Neural progenitor cell (in vitro differentiated cells): ENCODE measurements at regions not wholly inside any gene's neighbourhood (a gene's known extent, or its start where the extent isn't known, plus 50 kb on each side); places are given as distances from the start of the nearest gene placed in this dataset.

Experiments
- DNase-seq: peaks from one replicate; pipeline ENCODE4 v3.0.0-alpha.2; 2016; ENCODE audit warnings: low spot score
- H2AFZ ChIP-seq: fragments of 200-600 bp; sonication (generic); replicated peaks from 2 replicates; pipeline ENCODE4 v1.6.1; 2016; ENCODE audit warnings: antibody characterized with exemption
- H3F3A ChIP-seq: fragments of 200-600 bp; sonication (generic); 2 replicates; pipeline ENCODE4 v1.6.1; 2016; ENCODE audit warnings: antibody characterized with exemption, low read depth
- H3K27ac ChIP-seq: fragments of 200-600 bp; sonication (generic); 2 replicates; pipeline ENCODE4 v1.5.1; 2016; ENCODE audit warnings: mild to moderate bottlenecking
- H3K27me3 ChIP-seq: fragments of 200-600 bp; sonication (generic); 2 replicates; pipeline ENCODE4 v1.6.1; 2016; ENCODE audit warnings: mild to moderate bottlenecking, moderate library complexity
- H3K36me3 ChIP-seq: fragments of 200-600 bp; sonication (generic); 2 replicates; pipeline ENCODE4 v1.5.1; 2016
- H3K4me1 ChIP-seq: fragments of 200-600 bp; sonication (generic); 2 replicates; pipeline ENCODE4 v1.6.1; 2016; ENCODE audit warnings: mixed run types
- H3K4me2 ChIP-seq: fragments of 200-600 bp; sonication (generic); 2 replicates; pipeline ENCODE4 v1.6.1; 2016
- H3K4me3 ChIP-seq: fragments of 200-600 bp; sonication (generic); 2 replicates; pipeline ENCODE4 v1.5.1; 2016
- H3K79me2 ChIP-seq: fragments of 200-600 bp; sonication (generic); 2 replicates; pipeline ENCODE4 v1.6.1; 2016; ENCODE audit warnings: low read depth
- H3K9ac ChIP-seq: fragments of 200-600 bp; sonication (generic); 2 replicates; pipeline ENCODE4 v1.6.1; 2016
- H3K9me3 ChIP-seq: fragments of 200-600 bp; sonication (generic); 2 replicates; pipeline ENCODE4 v1.5.1; 2016; ENCODE audit warnings: low read depth
- H4K20me1 ChIP-seq: fragments of 200-600 bp; sonication (generic); 2 replicates; pipeline ENCODE4 v1.6.1; 2016; ENCODE audit warnings: low read depth
- H3K27ac Mint-ChIP-seq: 3 replicates; pipeline ENCODE4 v1.8.0; 2021; ENCODE audit warnings: mixed read lengths
- H3K27me3 Mint-ChIP-seq: 2 replicates; pipeline ENCODE4 v1.8.0; 2022; ENCODE audit warnings: low read depth, mild to moderate bottlenecking, inconsistent platforms, moderate library complexity, mixed read lengths; ENCODE audit not compliant: insufficient read depth
- H3K36me3 Mint-ChIP-seq: 3 replicates; pipeline ENCODE4 v1.8.0; 2021; ENCODE audit warnings: mixed read lengths
- H3K4me1 Mint-ChIP-seq: 3 replicates; pipeline ENCODE4 v1.8.0; 2021; ENCODE audit warnings: mixed read lengths
- H3K4me3 Mint-ChIP-seq: 3 replicates; pipeline ENCODE4 v1.8.0; 2021; ENCODE audit warnings: mild to moderate bottlenecking, moderate library complexity, mixed read lengths
- H3K9me3 Mint-ChIP-seq: 3 replicates; pipeline ENCODE4 v1.8.0; 2020; ENCODE audit warnings: mixed read lengths
- CTCF ChIP-seq: fragments of 200-600 bp; sonication (generic); IDR thresholded peaks from 2 replicates; pipeline ENCODE4 v1.5.1; 2017; ENCODE audit warnings: antibody characterized with exemption, mild to moderate bottlenecking
- EZH2 ChIP-seq: fragments of 200-600 bp; sonication (generic); IDR thresholded peaks from 2 replicates; pipeline ENCODE4 v1.6.1; 2017; ENCODE audit warnings: antibody characterized with exemption, mild to moderate bottlenecking, moderate library complexity
- EZH2phosphoT487 ChIP-seq: fragments of 200-600 bp; sonication (generic); IDR thresholded peaks from 2 replicates; pipeline ENCODE4 v1.6.1; 2017; ENCODE audit warnings: antibody characterized with exemption

GRCh38 chr12:58656254-58657009 lies 263.9 kb downstream of the LRIG3 start:
- Mint-ChIP-seq H3K27me3 (no peaks in the 10 kb centered on the region), H3K27ac (no peak overlapping the region), H3K36me3 (no peaks in the 10 kb centered on the region), H3K4me1 (no peaks in the 10 kb centered on the region), H3K9me3 (peaks cover 11% of the 10 kb centered on the region), H3K4me3 (no peak overlapping the region)
- Histone ChIP-seq H3K27ac (no peak overlapping the region), H2AFZ (no peak overlapping the region), H3K27me3 (no peaks in the 10 kb centered on the region), H4K20me1 (no peaks in the 10 kb centered on the region), H3F3A (no peaks in the 10 kb centered on the region), H3K4me3 (no peak overlapping the region), H3K9me3 (no peaks in the 10 kb centered on the region), H3K4me2 (no peak overlapping the region), H3K36me3 (no peaks in the 10 kb centered on the region), H3K4me1 (no peaks in the 10 kb centered on the region), H3K9ac (no peak overlapping the region), H3K79me2 (no peaks in the 10 kb centered on the region)
- TF ChIP-seq EZH2 = no peak
- no peak for DNase-seq

- Mint-ChIP-seq H3K9me3 (peaks cover 11% of the 10 kb centered on the region), H3K27me3 (no peaks in the 10 kb centered on the region), H3K4me3 (no peak overlapping the region), H3K4me1 (no peaks in the 10 kb centered on the region), H3K36me3 (no peaks in the 10 kb centered on the region), H3K27ac (no peak overlapping the region)
- no peak for DNase-seq
- no peaks in the 10 kb centered on the region for H3K27me3 ChIP-seq
- H3K4me3 ChIP-seq = no peak overlapping the region
- H3K9me3 ChIP-seq = no peaks in the 10 kb centered on the region
- no peaks in the 10 kb centered on the region for H3K4me1 ChIP-seq
- no peak overlapping the region for H2AFZ ChIP-seq
- H3K9ac ChIP-seq = no peak overlapping the region
- TF ChIP-seq EZH2 (no peak), CTCF (no peak), EZH2phosphoT487 (no peak)
- H4K20me1 ChIP-seq = no peaks in the 10 kb centered on the region
- no peak overlapping the region for H3K27ac ChIP-seq
- no peak overlapping the region for H3K4me2 ChIP-seq
- H3K36me3 ChIP-seq = no peaks in the 10 kb centered on the region
- H3K79me2 ChIP-seq = no peaks in the 10 kb centered on the region
- no peaks in the 10 kb centered on the region for H3F3A ChIP-seq
These were observed 263.1 kb downstream of the LRIG3 start for GRCh38 chr12:58657190-58657589.

GRCh38 chr12:58665375-58665774 lies 254.9 kb downstream of the LRIG3 start:
- no peak overlapping the region for H3K9ac ChIP-seq
- Mint-ChIP-seq H3K27ac (no peak overlapping the region), H3K27me3 (no peaks in the 10 kb centered on the region), H3K4me3 (no peak overlapping the region), H3K36me3 (no peaks in the 10 kb centered on the region), H3K9me3 (peaks cover 9% of the 10 kb centered on the region), H3K4me1 (peaks cover under 1% of the 10 kb centered on the region)
- no peaks in the 10 kb centered on the region for H3K4me1 ChIP-seq
- no peaks in the 10 kb centered on the region for H3F3A ChIP-seq
- no peak overlapping the region for H3K4me3 ChIP-seq
- H3K36me3 ChIP-seq = no peaks in the 10 kb centered on the region
- no peaks in the 10 kb centered on the region for H4K20me1 ChIP-seq
- DNase-seq = no peak
- H3K9me3 ChIP-seq = no peaks in the 10 kb centered on the region
- H3K27ac ChIP-seq = no peak overlapping the region
- no peaks in the 10 kb centered on the region for H3K79me2 ChIP-seq
- H3K27me3 ChIP-seq = no peaks in the 10 kb centered on the region
- H2AFZ ChIP-seq = no peak overlapping the region
- no peak overlapping the region for H3K4me2 ChIP-seq
- no peak for TF ChIP-seq EZH2phosphoT487
- TF ChIP-seq EZH2 = no peak
- TF ChIP-seq CTCF = no peak

GRCh38 chr12:58668233-58668632 lies 252.1 kb downstream of the LRIG3 start:
- Histone ChIP-seq H3K4me3 (no peak overlapping the region), H3K9me3 (no peaks in the 10 kb centered on the region), H3K79me2 (no peaks in the 10 kb centered on the region), H3K27ac (no peak overlapping the region), H3K27me3 (no peaks in the 10 kb centered on the region), H4K20me1 (no peaks in the 10 kb centered on the region), H3K36me3 (no peaks in the 10 kb centered on the region), H3K4me2 (no peak overlapping the region), H3K9ac (no peak overlapping the region), H2AFZ (no peak overlapping the region), H3K4me1 (peaks cover 9% of the 10 kb centered on the region), H3F3A (no peaks in the 10 kb centered on the region)
- Mint-ChIP-seq H3K36me3 (no peaks in the 10 kb centered on the region), H3K9me3 (peaks cover 6% of the 10 kb centered on the region), H3K4me1 (peaks cover 8% of the 10 kb centered on the region), H3K27ac (no peak overlapping the region), H3K4me3 (no peak overlapping the region), H3K27me3 (peaks cover 4% of the 10 kb centered on the region)
- no peak for DNase-seq
- TF ChIP-seq CTCF = no peak
- TF ChIP-seq EZH2phosphoT487 = no peak
